ENCODE measurements at regions not wholly inside any gene's neighbourhood (a gene's known extent, or its start where the extent isn't known, plus 50 kb on each side); places are given as distances from the start of the nearest gene placed in this dataset.

DNA sequence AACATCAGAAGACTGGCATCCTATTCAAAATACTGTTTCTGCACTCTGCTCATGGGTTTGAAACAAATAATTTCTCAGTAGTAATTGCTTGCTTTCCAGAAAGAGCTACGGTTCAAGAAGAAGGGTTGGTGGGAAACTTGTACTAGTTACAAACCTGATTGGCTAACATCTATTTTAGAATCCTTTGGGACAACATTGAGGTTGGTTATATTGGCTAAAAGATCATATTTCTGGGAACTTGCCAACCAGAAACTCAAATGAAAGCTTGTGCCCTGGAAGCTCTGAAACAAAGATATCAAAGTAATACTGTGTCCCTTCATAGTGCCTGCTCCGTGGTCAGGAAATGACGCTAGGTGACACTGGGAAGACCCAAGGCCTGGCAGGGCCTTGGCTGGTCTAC is 141.7 kb downstream of the LACC1 start:
- DNase-seq (ENCODE audit: low spot score): no peak
- Histone ChIP-seq H3K9me3 (no peaks in the 10 kb centered on the region), H3K27me3 (no peaks in the 10 kb centered on the region), H3K4me1 (peaks cover 0 to 18% of the 10 kb centered on the region in 2 donors), H3K36me3 (no peaks in the 10 kb centered on the region), H3K4me3 (no peak overlapping the region), H3K27ac (no peak overlapping the region)
- TF ChIP-seq CTCF (IDR thresholded peaks at IDR 0.05): no peak

GRCh38 chr13:44022196-44022595 is 142.5 kb downstream of the LACC1 start:
- H3K27me3 ChIP-seq: no peaks in the 10 kb centered on the region

GRCh38 chr13:44024167-44024845 is 144.6 kb downstream of the LACC1 start:
- Histone ChIP-seq H3K27ac (no peak overlapping the region), H3K4me3 (no peak overlapping the region), H3K9me3 (no peaks in the 10 kb centered on the region), H3K27me3 (no peaks in the 10 kb centered on the region), H3K4me1 (no peaks in the 10 kb centered on the region), H3K36me3 (no peaks in the 10 kb centered on the region)
- TF ChIP-seq CTCF (IDR thresholded peaks at IDR 0.05): no peak
- DNase-seq (ENCODE audit: low spot score): no peak

More at GRCh38 chr13:44022196-44022595, 142.5 kb downstream of the LACC1 start:
- DNase-seq (ENCODE audit: low spot score): no peak
- Histone ChIP-seq H3K4me3 (no peak overlapping the region), H3K27ac (no peak overlapping the region), H3K36me3 (no peaks in the 10 kb centered on the region), H3K9me3 (no peaks in the 10 kb centered on the region), H3K4me1 (peaks cover 0 to 12% of the 10 kb centered on the region in 2 donors)
- no peak for TF ChIP-seq CTCF (IDR thresholded peaks at IDR 0.05)

- no peak for DNase-seq (ENCODE audit: low spot score)
- H3K4me1 ChIP-seq: no peaks in the 10 kb centered on the region
- no peaks in the 10 kb centered on the region for H3K9me3 ChIP-seq
- no peak for TF ChIP-seq CTCF (IDR thresholded peaks at IDR 0.05)
- H3K4me3 ChIP-seq: no peak overlapping the region
- no peaks in the 10 kb centered on the region for H3K27me3 ChIP-seq
- H3K36me3 ChIP-seq: no peaks in the 10 kb centered on the region
- H3K27ac ChIP-seq: no peak overlapping the region
These were observed 145.1 kb downstream of the LACC1 start for GRCh38 chr13:44024846-44025195.

- TF ChIP-seq CTCF (IDR thresholded peaks at IDR 0.05): no peak
- no peaks in the 10 kb centered on the region for H3K27me3 ChIP-seq
- no peaks in the 10 kb centered on the region for H3K4me1 ChIP-seq
- DNase-seq (ENCODE audit: low spot score): no peak
- H3K9me3 ChIP-seq: no peaks in the 10 kb centered on the region
- no peaks in the 10 kb centered on the region for H3K36me3 ChIP-seq
- H3K27ac ChIP-seq: no peak overlapping the region
- no peak overlapping the region for H3K4me3 ChIP-seq
These were observed 146.5 kb downstream of the LACC1 start for GRCh38 chr13:44026194-44026593.

- Histone ChIP-seq H3K9me3 (no peaks in the 10 kb centered on the region), H3K36me3 (no peaks in the 10 kb centered on the region), H3K27ac (no peak overlapping the region), H3K4me3 (no peak overlapping the region), H3K27me3 (no peaks in the 10 kb centered on the region), H3K4me1 (no peaks in the 10 kb centered on the region)
- DNase-seq (ENCODE audit: low spot score): no peak
- no peak for TF ChIP-seq CTCF (IDR thresholded peaks at IDR 0.05)
These were observed 149.0 kb downstream of the LACC1 start for GRCh38 chr13:44028734-44029133.
